ENCODE measurements at regions not wholly inside any gene's neighbourhood (a gene's known extent, or its start where the extent isn't known, plus 50 kb on each side); places are given as distances from the start of the nearest gene placed in this dataset.

DNA sequence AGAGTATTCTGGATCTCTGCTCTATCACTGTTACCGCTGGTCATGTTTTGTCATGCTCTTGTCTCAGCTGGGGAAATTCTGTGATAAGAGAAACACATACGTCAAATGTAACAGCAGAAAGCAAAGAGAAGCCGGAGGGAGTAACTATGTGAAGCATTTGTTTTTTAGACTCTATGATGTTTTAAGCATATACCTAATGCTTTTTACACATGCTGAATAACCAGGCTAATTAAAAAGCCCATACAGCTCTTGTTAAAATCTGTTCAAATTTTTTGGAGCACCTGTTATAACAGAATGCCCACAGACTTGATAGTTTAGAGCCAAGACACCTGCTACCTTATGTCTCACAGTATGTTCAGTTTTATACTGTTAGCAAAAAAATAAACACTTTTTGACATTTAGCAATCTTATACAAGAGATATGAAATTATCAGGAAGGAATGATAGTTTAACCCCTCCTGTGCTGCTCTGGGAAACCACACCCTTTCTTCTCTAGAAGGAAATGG is 92.3 kb upstream of the TANK start:
- TF ChIP-seq, protein P1, sequence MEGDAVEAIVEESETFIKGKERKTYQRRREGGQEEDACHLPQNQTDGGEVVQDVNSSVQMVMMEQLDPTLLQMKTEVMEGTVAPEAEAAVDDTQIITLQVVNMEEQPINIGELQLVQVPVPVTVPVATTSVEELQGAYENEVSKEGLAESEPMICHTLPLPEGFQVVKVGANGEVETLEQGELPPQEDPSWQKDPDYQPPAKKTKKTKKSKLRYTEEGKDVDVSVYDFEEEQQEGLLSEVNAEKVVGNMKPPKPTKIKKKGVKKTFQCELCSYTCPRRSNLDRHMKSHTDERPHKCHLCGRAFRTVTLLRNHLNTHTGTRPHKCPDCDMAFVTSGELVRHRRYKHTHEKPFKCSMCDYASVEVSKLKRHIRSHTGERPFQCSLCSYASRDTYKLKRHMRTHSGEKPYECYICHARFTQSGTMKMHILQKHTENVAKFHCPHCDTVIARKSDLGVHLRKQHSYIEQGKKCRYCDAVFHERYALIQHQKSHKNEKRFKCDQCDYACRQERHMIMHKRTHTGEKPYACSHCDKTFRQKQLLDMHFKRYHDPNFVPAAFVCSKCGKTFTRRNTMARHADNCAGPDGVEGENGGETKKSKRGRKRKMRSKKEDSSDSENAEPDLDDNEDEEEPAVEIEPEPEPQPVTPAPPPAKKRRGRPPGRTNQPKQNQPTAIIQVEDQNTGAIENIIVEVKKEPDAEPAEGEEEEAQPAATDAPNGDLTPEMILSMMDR (IDR thresholded peaks at IDR 0.05) = no peak
- no peak for TF ChIP-seq POLR2A (IDR thresholded peaks at IDR 0.05)

All from esophagus squamous epithelium (tissue), 4 donors.